ENCODE measurements at regions not wholly inside any gene's neighbourhood (a gene's known extent, or its start where the extent isn't known, plus 50 kb on each side); places are given as distances from the start of the nearest gene placed in this dataset.

- no peak overlapping the region for H3K4me3 Mint-ChIP-seq
- no peak for TF ChIP-seq CTCF (IDR thresholded peaks at IDR 0.05; ENCODE audit: unreplicated experiment in 3 of 3)
- H3K27me3 Mint-ChIP-seq (ENCODE audit: low read depth), result peaks cover 10% of the 10 kb centered on the region
- no peaks in the 10 kb centered on the region for H3K9me3 Mint-ChIP-seq
- no peaks in the 10 kb centered on the region for H3K36me3 Mint-ChIP-seq (ENCODE audit: low read depth)
- H3K4me1 Mint-ChIP-seq, result no peaks in the 10 kb centered on the region
- H3K27ac Mint-ChIP-seq, result no peak overlapping the region
These were observed 67.1 kb upstream of the CCND2 start for GRCh38 chr12:4206470-4206869.

GRCh38 chr12:4203772-4204376 lies 69.7 kb upstream of the CCND2 start:
- no peaks in the 10 kb centered on the region for H3K4me1 Mint-ChIP-seq
- no peaks in the 10 kb centered on the region for H3K36me3 Mint-ChIP-seq (ENCODE audit: low read depth)
- H3K27ac Mint-ChIP-seq, result no peak overlapping the region
- H3K9me3 Mint-ChIP-seq, result no peaks in the 10 kb centered on the region
- no peak for TF ChIP-seq CTCF (IDR thresholded peaks at IDR 0.05; ENCODE audit: unreplicated experiment in 3 of 3)
- H3K27me3 Mint-ChIP-seq (ENCODE audit: low read depth), result peaks cover 16% of the 10 kb centered on the region
- H3K4me3 Mint-ChIP-seq, result no peak overlapping the region

- Mint-ChIP-seq H3K27ac (no peak overlapping the region), H3K36me3 (ENCODE audit: low read depth) (no peaks in the 10 kb centered on the region), H3K4me3 (no peak overlapping the region), H3K9me3 (no peaks in the 10 kb centered on the region), H3K27me3 (ENCODE audit: low read depth) (peaks cover 22% of the 10 kb centered on the region), H3K4me1 (no peaks in the 10 kb centered on the region)
- no peak for TF ChIP-seq CTCF (IDR thresholded peaks at IDR 0.05; ENCODE audit: unreplicated experiment in 3 of 3)
These were observed 70.6 kb upstream of the CCND2 start for GRCh38 chr12:4202918-4203317.

- no peak overlapping the region for H3K4me3 Mint-ChIP-seq
- H3K27me3 Mint-ChIP-seq (ENCODE audit: low read depth), result peaks cover 24% of the 10 kb centered on the region
- no peaks in the 10 kb centered on the region for H3K36me3 Mint-ChIP-seq (ENCODE audit: low read depth)
- TF ChIP-seq CTCF (IDR thresholded peaks at IDR 0.05; ENCODE audit: unreplicated experiment in 3 of 3), result no peak
- no peaks in the 10 kb centered on the region for H3K4me1 Mint-ChIP-seq
- no peaks in the 10 kb centered on the region for H3K9me3 Mint-ChIP-seq
- no peak overlapping the region for H3K27ac Mint-ChIP-seq
These were observed 71.1 kb upstream of the CCND2 start for GRCh38 chr12:4202487-4202886.

- peaks cover 24% of the 10 kb centered on the region for H3K27me3 Mint-ChIP-seq (ENCODE audit: low read depth)
- no peaks in the 10 kb centered on the region for H3K4me1 Mint-ChIP-seq
- TF ChIP-seq CTCF (IDR thresholded peaks at IDR 0.05; ENCODE audit: unreplicated experiment in 3 of 3), result no peak
- H3K9me3 Mint-ChIP-seq, result no peaks in the 10 kb centered on the region
- H3K4me3 Mint-ChIP-seq, result no peak overlapping the region
- H3K27ac Mint-ChIP-seq, result no peak overlapping the region
- H3K36me3 Mint-ChIP-seq (ENCODE audit: low read depth), result no peaks in the 10 kb centered on the region
These were observed 72.0 kb upstream of the CCND2 start for GRCh38 chr12:4201333-4202100.
